Gastrocnemius medialis (tissue), 4 donors: ENCODE measurements at regions not wholly inside any gene's neighbourhood (a gene's known extent, or its start where the extent isn't known, plus 50 kb on each side); places are given as distances from the start of the nearest gene placed in this dataset.

Experiments
- CTCF ChIP-seq, 5 experiments: fragments of 450-650 bp in 3 of 5; fragments of 200-600 bp in 2 of 5; sonication (generic) in 2 of 5; IDR thresholded peaks in 4 of 5; conservative IDR thresholded peaks in 1 of 5; 1 replicate in 4 of 5; 2 replicates in 1 of 5; pipeline ENCODE4 v1.5.1; 2016 to 2019; ENCODE audit warnings: antibody characterized with exemption in 5 of 5, mild to moderate bottlenecking in 3 of 5, moderate library complexity in 3 of 5
- POLR2A ChIP-seq, 2 donors: fragments of 450-650 bp; IDR thresholded peaks; one replicate each; pipeline ENCODE4 v1.6.1; 2017; ENCODE audit warnings: antibody characterized with exemption in 2 of 2, mild to moderate bottlenecking in 2 of 2, moderate library complexity in 2 of 2

DNA sequence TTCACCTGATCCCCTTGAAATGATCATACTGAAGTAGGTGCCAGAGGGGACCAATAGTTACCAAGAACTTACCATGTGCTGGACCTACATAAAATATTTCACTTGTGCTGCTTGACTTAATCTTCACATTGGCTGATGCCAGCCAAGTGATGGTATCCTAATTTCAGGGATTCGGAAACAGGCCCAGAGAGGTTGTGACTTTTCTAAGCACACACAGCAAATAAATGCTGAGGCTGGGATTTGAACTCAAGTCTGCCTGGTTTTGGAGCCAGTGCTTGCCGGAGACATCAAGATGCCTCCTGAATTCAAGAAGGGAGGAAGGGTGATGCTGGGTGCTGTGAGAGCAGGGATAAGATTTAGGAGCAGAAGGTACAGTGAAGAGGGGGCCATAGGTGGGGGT, 173.5 kb upstream of the LHX5 start:
- TF ChIP-seq CTCF (IDR thresholded peaks at IDR 0.05 in 4 of 5, conservative IDR thresholded peaks at IDR 0.05 in 1 of 5) (no peak), POLR2A (IDR thresholded peaks at IDR 0.05) (no peak)
